Natural killer cell (primary cell): ENCODE measurements at regions not wholly inside any gene's neighbourhood (a gene's known extent, or its start where the extent isn't known, plus 50 kb on each side); places are given as distances from the start of the nearest gene placed in this dataset.

Experiments used
- ATAC-seq, 3 donors: fragments of 150-1000 bp in 2 of 3; fragments of 200-7000 bp in 1 of 3; cut with Tn5 transposase; 1 replicate in 1 of 3; 2 replicates in 2 of 3; pipeline ENCODE4 v1.10.0; 2021; ENCODE audit warnings: mild to moderate bottlenecking in 2 of 3, moderate library complexity in 2 of 3
- DNase-seq, 2 donors: peaks; one replicate each; pipeline versions ENCODE4 v3.0.0 to v3.0.0-alpha.2; 2013 to 2021; ENCODE audit warnings: mixed read lengths in 1 of 2
- H3K27ac ChIP-seq: one replicate; pipeline ENCODE4 v1.5.1; 2013; ENCODE audit warnings: mild to moderate bottlenecking, low read length
- H3K27me3 ChIP-seq: one replicate; pipeline ENCODE4 v1.6.1; 2013; ENCODE audit warnings: low read length; ENCODE audit not compliant: control insufficient read depth, insufficient read depth
- H3K36me3 ChIP-seq: one replicate; pipeline ENCODE4 v1.6.1; 2013; ENCODE audit warnings: low read length; ENCODE audit not compliant: control insufficient read depth, insufficient read depth
- H3K4me1 ChIP-seq: one replicate; pipeline ENCODE4 v1.6.1; 2013; ENCODE audit warnings: low read length; ENCODE audit not compliant: control insufficient read depth, insufficient read depth
- H3K4me3 ChIP-seq: one replicate; pipeline ENCODE4 v1.5.1; 2013; ENCODE audit warnings: low read length
- H3K9me3 ChIP-seq: one replicate; pipeline ENCODE4 v1.6.1; 2013; ENCODE audit warnings: low read length; ENCODE audit not compliant: control insufficient read depth, insufficient read depth
- H3K27ac Mint-ChIP-seq, 2 donors: one replicate each; pipeline ENCODE4 v1.8.0; 2022; ENCODE audit warnings: mild to moderate bottlenecking in 2 of 2, mixed read lengths in 2 of 2, moderate library complexity in 1 of 2
- H3K27me3 Mint-ChIP-seq, 2 donors: one replicate each; pipeline ENCODE4 v1.8.0; 2022; ENCODE audit warnings: low read depth in 2 of 2, mixed read lengths in 2 of 2
- H3K36me3 Mint-ChIP-seq: one replicate; pipeline ENCODE4 v1.8.0; 2022; ENCODE audit warnings: mixed read lengths
- H3K4me1 Mint-ChIP-seq, 2 donors: one replicate each; pipeline ENCODE4 v1.8.0; 2022; ENCODE audit warnings: mixed read lengths in 2 of 2
- H3K4me3 Mint-ChIP-seq: one replicate; pipeline ENCODE4 v1.8.0; 2022; ENCODE audit warnings: mild to moderate bottlenecking, moderate library complexity, mixed read lengths
- H3K9me3 Mint-ChIP-seq, 2 donors: one replicate each; pipeline ENCODE4 v1.8.0; 2022; ENCODE audit warnings: mixed read lengths in 2 of 2
- CTCF ChIP-seq: fragments of 200-600 bp; IDR thresholded peaks from one replicate; pipeline ENCODE4 v1.8.0; 2022; ENCODE audit warnings: antibody characterized with exemption
- WGBS: methylation state at CpG from one replicate; pipeline ENCODE4 v1.1.7; 2013; ENCODE audit warnings: missing lambda C conversion rate; ENCODE audit not compliant: insufficient coverage; 5-methylcytosine and 5-hydroxymethylcytosine counted together
- intact Hi-C: fragments of 100-400 bp; cut with micrococcal nuclease; formaldehyde crosslinking; loops from one replicate; pipeline ENCODE4 v1.14.2; 2022

GRCh38 chr7:85525676-85526075 is 338.8 kb upstream of the SEMA3D start:
- no peaks in the 10 kb centered on the region for H3K27me3 ChIP-seq
- DNase-seq: no peak
- no peaks in the 10 kb centered on the region for H3K9me3 ChIP-seq
- Mint-ChIP-seq H3K27ac (no peak overlapping the region), H3K9me3 (peaks cover 9% of the 10 kb centered on the region in 2 donors), H3K4me1 (no peaks in the 10 kb centered on the region), H3K36me3 (no peaks in the 10 kb centered on the region), H3K4me3 (no peak overlapping the region), H3K27me3 (no peaks in the 10 kb centered on the region)
- H3K4me1 ChIP-seq: no peaks in the 10 kb centered on the region
- intact Hi-C loops: no loop called here
- no peak for ATAC-seq
- TF ChIP-seq CTCF: no peak
- no peak overlapping the region for H3K27ac ChIP-seq
- no peaks in the 10 kb centered on the region for H3K36me3 ChIP-seq
- no peak overlapping the region for H3K4me3 ChIP-seq

- H3K36me3 Mint-ChIP-seq: no peaks in the 10 kb centered on the region
- Histone ChIP-seq H3K36me3 (no peaks in the 10 kb centered on the region), H3K4me3 (no peak overlapping the region), H3K9me3 (no peaks in the 10 kb centered on the region), H3K27me3 (no peaks in the 10 kb centered on the region), H3K4me1 (no peaks in the 10 kb centered on the region), H3K27ac (no peak overlapping the region)
- no peak overlapping the region for H3K27ac Mint-ChIP-seq
- H3K4me3 Mint-ChIP-seq: no peak overlapping the region
- no peaks in the 10 kb centered on the region for H3K4me1 Mint-ChIP-seq
- TF ChIP-seq CTCF: no peak
- no peaks in the 10 kb centered on the region for H3K27me3 Mint-ChIP-seq
- intact Hi-C loops: no loop called here
- peaks cover 8 to 9% of the 10 kb centered on the region in 2 donors for H3K9me3 Mint-ChIP-seq
- 89% methylated on average over 3 of the region's 4 CpGs for WGBS
- DNase-seq: no peak
- no peak for ATAC-seq
Observed at GRCh38 chr7:85522070-85522469, 335.2 kb upstream of the SEMA3D start.

- no peak for TF ChIP-seq CTCF
- no peak for ATAC-seq
- Mint-ChIP-seq H3K27me3 (no peaks in the 10 kb centered on the region), H3K4me1 (no peaks in the 10 kb centered on the region), H3K9me3 (peaks cover 9% of the 10 kb centered on the region in 2 donors), H3K4me3 (no peak overlapping the region), H3K27ac (no peak overlapping the region), H3K36me3 (peaks cover 5% of the 10 kb centered on the region)
- Histone ChIP-seq H3K4me3 (no peak overlapping the region), H3K36me3 (no peaks in the 10 kb centered on the region), H3K9me3 (no peaks in the 10 kb centered on the region), H3K27ac (no peak overlapping the region), H3K4me1 (no peaks in the 10 kb centered on the region), H3K27me3 (no peaks in the 10 kb centered on the region)
- DNase-seq: no peak
- 86% methylated on average over 3 of the region's 3 CpGs for WGBS
- intact Hi-C loops: no loop called here
Observed at GRCh38 chr7:85521108-85521694, 334.3 kb upstream of the SEMA3D start.

- Histone ChIP-seq H3K4me1 (no peaks in the 10 kb centered on the region), H3K27me3 (no peaks in the 10 kb centered on the region), H3K4me3 (no peak overlapping the region), H3K9me3 (peaks cover 2% of the 10 kb centered on the region), H3K27ac (no peak overlapping the region), H3K36me3 (no peaks in the 10 kb centered on the region)
- TF ChIP-seq CTCF: no peak
- Mint-ChIP-seq H3K4me3 (no peak overlapping the region), H3K27ac (no peak overlapping the region), H3K36me3 (peaks cover 13% of the 10 kb centered on the region), H3K4me1 (no peaks in the 10 kb centered on the region), H3K9me3 (peaks cover 10 to 13% of the 10 kb centered on the region in 2 donors), H3K27me3 (no peaks in the 10 kb centered on the region)
- DNase-seq (no peak), ATAC-seq (no peak)
- intact Hi-C loops: no loop called here
Observed at GRCh38 chr7:85520175-85520574, 333.3 kb upstream of the SEMA3D start.
